GM19372 (cell line): ENCODE measurements at regions not wholly inside any gene's neighbourhood (a gene's known extent, or its start where the extent isn't known, plus 50 kb on each side); places are given as distances from the start of the nearest gene placed in this dataset.
"Not testable (repeated sequence)": the region's sequence is repeated elsewhere in the genome, so short reads cannot be mapped to it uniquely, and the experiment has no call there.

ENCODE experiments used
- ATAC-seq: cut with Tn5 transposase; IDR thresholded peaks from one replicate; pipeline ENCODE4 v1.9.1; 2021; ENCODE audit warnings: mild to moderate bottlenecking, low read depth, moderate library complexity; ENCODE audit not compliant: unreplicated experiment

DNA sequence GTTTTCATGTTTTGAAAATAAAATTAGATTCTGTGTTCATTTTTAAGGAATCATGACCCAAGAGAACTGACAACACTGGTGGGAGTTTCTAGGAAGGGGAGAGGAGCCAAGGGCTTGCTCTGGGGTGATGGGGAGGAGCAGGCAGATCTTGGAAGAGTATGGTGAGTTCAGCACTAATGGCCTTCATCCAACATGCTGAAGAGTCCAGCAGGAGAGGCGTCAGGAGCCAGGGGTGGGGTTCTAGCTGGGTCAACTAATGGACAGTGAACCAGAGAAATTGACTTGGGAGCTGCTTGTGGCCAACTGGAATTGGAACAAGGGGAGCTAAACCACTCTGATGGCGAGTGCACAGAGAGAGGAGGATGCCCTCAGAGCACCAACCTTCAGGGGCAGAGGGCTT is 107.1 kb downstream of the MRPL14 start:
- no peak for ATAC-seq

DNA sequence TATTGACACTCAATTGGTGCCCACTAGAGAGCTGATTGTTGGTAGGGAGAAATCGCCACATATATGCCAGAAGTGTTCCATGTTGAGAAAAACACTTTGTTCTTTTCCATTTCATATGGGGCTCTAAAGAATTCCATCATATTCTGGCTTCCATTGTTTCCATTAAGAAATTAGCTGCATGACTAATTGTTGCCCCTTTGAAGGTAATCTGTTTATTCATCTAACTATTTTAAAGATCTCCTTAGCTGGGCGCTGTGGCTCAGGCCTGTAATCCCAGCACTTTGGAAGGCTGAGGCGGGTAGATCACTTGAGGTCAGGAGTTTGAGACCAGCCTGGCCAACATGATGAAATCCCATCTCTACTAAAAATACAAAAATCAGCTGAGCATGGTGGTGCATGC is 109.9 kb downstream of the MRPL14 start:
- not testable (repeated sequence) for ATAC-seq

GRCh38 chr6:44016131-44016870 is 111.0 kb downstream of the MRPL14 start:
- ATAC-seq, result no peak

DNA sequence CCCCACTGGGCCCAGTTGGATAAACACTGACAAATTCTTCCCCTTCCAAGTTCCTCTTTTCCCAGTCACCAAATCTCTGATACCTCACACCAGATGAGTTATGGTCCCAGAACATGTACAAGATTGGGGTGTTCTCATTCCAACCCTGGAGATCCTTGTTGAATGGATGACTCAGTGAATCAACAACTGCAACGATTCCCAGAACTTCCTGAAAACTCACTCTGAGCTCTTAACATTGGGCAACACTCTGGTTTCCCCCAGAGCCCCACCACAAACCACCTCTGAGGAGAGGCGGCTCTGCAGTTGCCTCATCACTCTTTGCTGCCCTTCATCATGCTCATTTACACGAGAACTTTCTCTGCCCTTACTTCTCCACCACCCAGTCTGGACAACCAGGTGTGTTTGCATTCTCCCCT is 115.2 kb downstream of the MRPL14 start:
- ATAC-seq, result no peak

DNA sequence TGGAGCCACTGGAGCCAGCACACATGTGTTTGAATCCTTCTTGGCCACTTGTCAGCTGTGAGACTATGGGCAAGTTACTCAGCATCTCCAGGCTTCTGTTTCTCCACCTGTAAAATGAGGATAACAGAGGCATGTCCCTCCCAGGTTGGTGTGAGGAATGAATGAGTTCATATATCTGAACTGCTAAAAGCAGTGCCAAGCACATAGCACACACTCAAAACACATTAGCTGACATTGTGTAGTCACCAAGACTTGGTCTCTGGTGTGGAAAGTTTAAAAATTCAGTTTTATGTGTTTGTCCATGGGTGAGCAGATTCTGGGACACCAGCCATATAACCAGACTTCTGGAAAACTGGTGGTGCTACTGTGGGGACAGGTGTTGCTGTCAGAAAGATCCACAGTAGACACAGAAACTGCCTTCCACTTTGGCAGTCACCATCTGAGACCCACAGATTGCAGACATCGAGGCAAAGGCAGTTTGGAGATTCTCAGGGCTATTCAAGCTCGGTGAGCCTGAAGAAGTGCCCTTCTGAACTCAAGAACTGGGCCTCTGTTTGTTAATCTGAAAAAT is 115.8 kb downstream of the MRPL14 start:
- ATAC-seq, result no peak

GRCh38 chr6:44010411-44011349 is 116.6 kb downstream of the MRPL14 start:
- no peak for ATAC-seq

- ATAC-seq, result no peak
These were observed 117.6 kb downstream of the MRPL14 start for GRCh38 chr6:44009425-44010321.

- no peak for ATAC-seq
These were observed 118.4 kb downstream of the MRPL14 start for GRCh38 chr6:44008821-44009370.

GRCh38 chr6:44007818-44008621 is 119.2 kb downstream of the MRPL14 start:
- ATAC-seq, result no peak

DNA sequence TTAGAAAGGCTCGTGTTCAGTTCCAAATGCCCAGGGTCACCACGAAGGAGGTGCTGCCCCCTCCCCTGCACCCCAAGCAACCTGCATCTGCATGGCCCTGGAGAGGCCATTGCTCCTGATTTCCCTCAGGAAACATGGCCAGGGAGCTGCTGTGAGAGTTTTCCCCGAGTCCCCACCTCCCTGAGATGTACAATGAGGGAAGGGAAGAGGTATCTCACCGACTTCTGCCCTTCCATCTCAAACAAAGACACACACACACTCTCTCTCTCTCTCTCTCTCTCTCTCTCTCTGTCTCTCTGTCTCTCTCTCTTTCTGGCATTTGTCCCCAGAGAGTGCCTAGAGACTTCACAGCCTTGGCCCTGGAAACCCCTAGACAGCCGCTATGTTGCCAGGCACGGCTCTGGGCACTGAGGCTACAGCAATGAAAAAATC is 120.4 kb downstream of the MRPL14 start:
- no peak for ATAC-seq

DNA sequence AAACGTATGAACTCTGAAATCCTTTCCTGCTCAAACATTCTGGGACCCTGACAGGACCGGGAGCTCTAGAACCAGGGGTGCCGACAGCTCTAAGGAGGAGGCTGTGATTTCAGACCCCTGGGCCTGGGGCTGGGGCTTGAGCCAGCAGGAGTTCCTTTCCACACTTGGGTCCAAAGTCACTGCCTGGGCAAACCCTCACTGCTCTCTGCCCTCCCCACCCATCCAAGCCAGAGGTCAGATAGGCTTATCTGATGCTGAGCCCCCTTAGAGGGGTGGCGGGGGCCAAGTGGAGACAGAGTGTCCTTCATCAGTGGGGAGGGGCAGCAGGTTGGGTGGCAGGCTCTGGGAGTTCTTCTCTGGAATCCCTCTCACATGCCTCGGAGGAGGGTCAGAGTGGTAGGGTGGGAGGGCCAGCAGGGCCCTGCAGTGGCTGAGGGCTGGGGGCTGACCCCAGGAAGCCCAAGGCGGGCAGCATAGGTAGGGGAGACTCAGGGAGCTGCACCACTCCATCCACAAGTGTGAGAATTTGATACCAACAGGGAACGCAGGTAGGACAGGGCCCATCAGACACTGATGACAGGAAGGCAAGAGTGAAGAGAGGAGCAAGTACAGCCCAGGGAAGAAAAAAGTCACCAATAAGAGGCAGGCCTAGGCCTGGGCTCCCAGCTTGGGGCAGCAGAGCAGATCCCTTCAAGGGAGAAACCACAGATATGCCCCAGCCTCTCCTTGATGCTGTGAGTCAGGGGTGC is 121.0 kb downstream of the MRPL14 start:
- ATAC-seq, result no peak

DNA sequence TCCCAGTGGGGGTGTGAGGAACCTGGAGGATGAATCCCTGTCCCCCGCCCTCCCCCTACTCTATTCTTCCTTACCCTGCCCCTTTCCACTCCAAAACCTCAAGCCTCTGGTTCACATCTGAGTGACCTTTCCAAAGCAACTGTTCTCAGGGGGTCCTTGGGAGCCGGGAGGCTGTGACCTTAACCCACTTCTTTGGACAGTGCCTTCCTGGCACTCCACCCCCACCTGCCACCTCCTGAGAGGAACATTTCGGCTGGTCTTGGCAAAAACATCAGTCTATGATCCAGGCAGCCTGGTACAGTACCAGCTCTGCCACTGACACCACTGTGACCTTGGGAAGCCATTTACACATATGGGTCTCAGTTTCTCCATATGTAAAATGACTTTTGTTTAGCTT is 121.7 kb downstream of the MRPL14 start:
- no peak for ATAC-seq

DNA sequence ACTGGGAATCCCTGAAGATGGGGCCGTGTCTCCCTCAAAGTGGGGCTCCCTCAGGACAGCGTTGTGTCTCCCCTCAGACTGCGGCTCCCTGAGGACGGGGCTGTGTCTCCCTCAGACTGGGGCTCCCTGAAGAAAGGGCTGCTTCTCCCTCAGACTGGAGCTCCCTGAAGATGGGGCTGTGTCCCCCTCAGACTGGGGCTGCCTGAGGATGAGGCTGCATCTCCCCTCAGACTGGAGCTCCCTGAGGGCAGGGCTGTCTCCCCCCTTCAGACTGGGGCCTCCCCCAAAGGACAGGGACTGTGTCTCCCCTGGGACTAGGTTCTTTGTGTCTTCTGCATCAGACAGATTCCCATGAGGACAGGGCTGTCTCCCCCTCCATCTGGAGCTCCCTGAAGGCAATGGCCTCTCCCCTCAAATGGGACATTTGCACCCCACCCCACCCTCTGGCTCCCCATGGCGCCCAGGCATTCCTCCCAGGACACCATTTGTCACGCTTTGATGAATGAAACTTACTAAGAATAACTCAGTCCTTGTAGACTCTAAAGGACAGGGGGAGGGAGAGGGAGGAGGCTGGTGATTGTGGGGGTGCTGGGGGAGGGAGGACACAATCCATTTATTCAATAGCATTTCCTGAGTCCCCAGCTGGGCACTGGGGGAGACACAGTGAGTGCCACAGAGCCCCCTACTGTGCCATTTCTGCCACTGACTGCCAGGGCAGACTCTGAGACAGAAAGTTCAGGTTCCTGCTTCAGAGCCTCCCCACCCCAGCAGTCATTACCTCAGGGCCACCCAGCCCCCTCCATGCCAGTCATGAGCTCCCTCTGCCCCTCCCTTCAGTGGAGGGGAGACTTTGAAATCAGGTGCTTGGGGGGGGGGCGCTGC is 122.4 kb downstream of the MRPL14 start:
- no peak for ATAC-seq

DNA sequence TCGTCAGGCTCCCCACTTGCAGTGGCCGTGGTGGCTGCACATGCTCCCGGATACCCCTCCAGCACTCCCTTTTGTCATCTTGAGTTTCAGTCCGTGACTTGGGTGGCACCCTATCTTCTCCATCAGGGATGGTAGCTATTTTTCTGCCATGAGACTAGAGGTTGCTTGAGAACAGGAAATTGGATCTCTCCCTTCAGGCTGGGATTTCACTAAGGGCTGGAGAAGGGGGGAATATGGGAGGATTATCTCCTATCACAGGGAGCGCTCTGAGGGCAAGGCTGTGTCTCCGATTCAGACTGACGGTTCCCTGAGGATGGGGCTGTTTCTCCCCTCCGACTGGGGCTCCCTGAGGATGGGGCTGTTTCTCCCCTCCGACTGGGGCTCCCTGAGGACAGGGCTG is 123.1 kb downstream of the MRPL14 start:
- ATAC-seq, result no peak

- no peak for ATAC-seq
These were observed 123.7 kb downstream of the MRPL14 start for GRCh38 chr6:44003345-44004061.

DNA sequence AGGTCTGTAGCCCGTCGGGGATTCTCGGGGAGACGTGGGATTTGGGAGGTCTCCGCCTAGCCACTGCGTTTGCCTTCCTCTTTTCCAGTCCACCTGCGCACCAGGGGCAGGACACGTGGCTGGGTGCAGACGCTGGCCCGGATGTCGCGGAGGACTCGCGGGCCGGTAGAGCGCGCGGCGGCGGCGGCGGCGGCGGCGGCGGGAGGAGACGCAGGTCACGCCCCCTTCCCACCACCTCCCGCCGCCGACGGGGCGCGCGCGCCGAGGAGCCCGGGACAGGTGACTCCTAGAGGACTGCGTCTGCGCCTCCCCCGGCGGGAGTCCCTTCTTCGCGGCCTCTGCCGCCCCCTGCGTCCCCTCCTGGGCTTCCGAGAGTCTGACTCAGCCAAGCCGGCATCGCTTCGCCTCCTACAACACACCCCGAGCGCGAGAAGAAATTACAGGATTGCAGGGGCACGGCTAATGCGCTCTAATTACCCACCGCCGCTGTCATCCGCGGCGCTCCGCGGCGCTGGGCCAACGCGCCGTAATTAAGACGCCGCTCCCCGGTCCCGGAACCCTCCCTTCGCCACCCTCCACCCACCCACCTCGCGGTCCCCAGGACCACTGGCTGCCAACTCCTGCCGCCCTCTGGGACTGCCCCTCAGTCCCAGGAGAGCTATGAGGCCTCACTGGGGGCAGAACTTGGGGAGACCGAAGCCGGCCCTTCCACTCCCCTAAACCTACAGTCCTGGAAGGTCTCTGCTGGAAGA is 124.5 kb downstream of the MRPL14 start:
- no peak for ATAC-seq
